Karpas-422 (cell line): ENCODE measurements at regions not wholly inside any gene's neighbourhood (a gene's known extent, or its start where the extent isn't known, plus 50 kb on each side); places are given as distances from the start of the nearest gene placed in this dataset.
"Not testable (repeated sequence)": the region's sequence is repeated elsewhere in the genome, so short reads cannot be mapped to it uniquely, and the experiment has no call there.

Source experiments
- DNase-seq: peaks from one replicate; pipeline ENCODE4 v3.0.0-alpha.2; 2015
- H2AFZ ChIP-seq: fragments of 200-600 bp; sonication (generic); 2 replicates; pipeline ENCODE4 v1.6.1; 2014; ENCODE audit warnings: antibody characterized with exemption, low read length, mixed read lengths
- H3K27ac ChIP-seq: fragments of 200-600 bp; sonication (generic); 2 replicates; pipeline ENCODE4 v1.5.1; 2014; ENCODE audit warnings: mild to moderate bottlenecking, low read length, moderate library complexity
- H3K27me3 ChIP-seq: fragments of 200-600 bp; sonication (generic); 2 replicates; pipeline ENCODE4 v1.6.1; 2014; ENCODE audit warnings: low read length, mixed read lengths
- H3K36me3 ChIP-seq: fragments of 200-600 bp; sonication (generic); 2 replicates; pipeline ENCODE4 v1.6.1; 2014; ENCODE audit warnings: low read length, mixed read lengths; ENCODE audit not compliant: insufficient read depth
- H3K4me1 ChIP-seq: fragments of 200-600 bp; sonication (generic); 2 replicates; pipeline ENCODE4 v1.6.1; 2014; ENCODE audit warnings: mild to moderate bottlenecking, low read length, mixed read lengths
- H3K4me2 ChIP-seq: fragments of 200-600 bp; sonication (generic); 2 replicates; pipeline ENCODE4 v1.6.1; 2014; ENCODE audit warnings: low read length, low read depth, mild to moderate bottlenecking; ENCODE audit not compliant: poor library complexity, severe bottlenecking
- H3K4me3 ChIP-seq: fragments of 200-600 bp; sonication (generic); 2 replicates; pipeline ENCODE4 v1.5.1; 2014; ENCODE audit warnings: mild to moderate bottlenecking, antibody characterized with exemption, low read length, mixed read lengths
- H3K79me2 ChIP-seq: fragments of 200-600 bp; sonication (generic); 2 replicates; pipeline ENCODE4 v1.6.1; 2014; ENCODE audit warnings: mild to moderate bottlenecking, low read length, mixed read lengths
- H3K9ac ChIP-seq: fragments of 200-600 bp; sonication (generic); 2 replicates; pipeline ENCODE4 v1.6.0; 2014; ENCODE audit warnings: low read length
- H3K9me2 ChIP-seq: fragments of 200-600 bp; sonication (generic), shearing (Covaris generic); replicated peaks from 2 replicates; pipeline ENCODE4 v1.6.0; 2014; ENCODE audit warnings: mild to moderate bottlenecking, low read length, moderate library complexity; ENCODE audit not compliant: insufficient read depth
- H3K9me3 ChIP-seq: fragments of 300-700, 200-600 bp; sonication (generic); 2 replicates; pipeline ENCODE4 v1.6.1; 2014; ENCODE audit warnings: low read length, mixed read lengths
- H4K20me1 ChIP-seq: fragments of 200-600 bp; sonication (generic); 2 replicates; pipeline ENCODE4 v1.6.1; 2014; ENCODE audit warnings: mild to moderate bottlenecking, antibody characterized with exemption, low read length, low read depth; ENCODE audit not compliant: insufficient read depth

GRCh38 chr9:65456991-65457390, 172.0 kb upstream of the FOXD4L5 start:
- H3K27ac ChIP-seq, H3K4me1 ChIP-seq, H3K9me3 ChIP-seq, H2AFZ ChIP-seq, H4K20me1 ChIP-seq, H3K4me2 ChIP-seq, H3K79me2 ChIP-seq, H3K4me3 ChIP-seq, DNase-seq, H3K9ac ChIP-seq, H3K9me2 ChIP-seq, H3K36me3 ChIP-seq, H3K27me3 ChIP-seq: not testable (repeated sequence)

GRCh38 chr9:65455751-65456647, 171.0 kb upstream of the FOXD4L5 start:
- not testable (repeated sequence) for H2AFZ ChIP-seq, H3K4me1 ChIP-seq, H3K27ac ChIP-seq, H3K9me2 ChIP-seq, H3K9ac ChIP-seq, H3K4me3 ChIP-seq, H3K36me3 ChIP-seq, H3K79me2 ChIP-seq, H3K27me3 ChIP-seq, H3K9me3 ChIP-seq, H3K4me2 ChIP-seq, DNase-seq, H4K20me1 ChIP-seq

- not testable (repeated sequence) for H3K9me2 ChIP-seq, DNase-seq, H3K27me3 ChIP-seq, H3K4me1 ChIP-seq, H3K4me2 ChIP-seq, H3K36me3 ChIP-seq, H3K27ac ChIP-seq, H3K4me3 ChIP-seq, H2AFZ ChIP-seq, H3K9me3 ChIP-seq, H4K20me1 ChIP-seq, H3K79me2 ChIP-seq, H3K9ac ChIP-seq
Measured at GRCh38 chr9:65455136-65455535, 170.1 kb upstream of the FOXD4L5 start.

GRCh38 chr9:65454666-65455065, 169.7 kb upstream of the FOXD4L5 start:
- not testable (repeated sequence) for H3K79me2 ChIP-seq, H3K4me3 ChIP-seq, H3K9ac ChIP-seq, H3K27ac ChIP-seq, H3K27me3 ChIP-seq, H4K20me1 ChIP-seq, H3K36me3 ChIP-seq, H3K9me2 ChIP-seq, H2AFZ ChIP-seq, H3K4me2 ChIP-seq, H3K9me3 ChIP-seq, DNase-seq, H3K4me1 ChIP-seq

- not testable (repeated sequence) for H3K27ac ChIP-seq, H3K27me3 ChIP-seq, H3K79me2 ChIP-seq, H3K36me3 ChIP-seq, DNase-seq, H4K20me1 ChIP-seq, H3K4me1 ChIP-seq, H3K4me2 ChIP-seq, H3K9ac ChIP-seq, H3K9me3 ChIP-seq, H3K9me2 ChIP-seq, H2AFZ ChIP-seq, H3K4me3 ChIP-seq
Measured at GRCh38 chr9:65454034-65454433, 169.0 kb upstream of the FOXD4L5 start.

GRCh38 chr9:65449886-65450610, 165.0 kb upstream of the FOXD4L5 start:
- not testable (repeated sequence) for H3K27me3 ChIP-seq, H3K9ac ChIP-seq, H3K79me2 ChIP-seq, H3K27ac ChIP-seq, H3K4me1 ChIP-seq, H3K9me2 ChIP-seq, H4K20me1 ChIP-seq, H2AFZ ChIP-seq, H3K9me3 ChIP-seq, H3K36me3 ChIP-seq, H3K4me2 ChIP-seq, DNase-seq, H3K4me3 ChIP-seq

- no peak overlapping the region for H2AFZ ChIP-seq
Measured at GRCh38 chr9:65449423-65449822, 164.4 kb upstream of the FOXD4L5 start.

GRCh38 chr9:65447146-65447545, 162.1 kb upstream of the FOXD4L5 start:
- not testable (repeated sequence) for H3K79me2 ChIP-seq, H4K20me1 ChIP-seq, H3K27ac ChIP-seq, H2AFZ ChIP-seq, H3K9ac ChIP-seq, H3K4me1 ChIP-seq, H3K27me3 ChIP-seq, H3K4me3 ChIP-seq, DNase-seq, H3K4me2 ChIP-seq, H3K9me2 ChIP-seq, H3K36me3 ChIP-seq, H3K9me3 ChIP-seq

More at GRCh38 chr9:65449423-65449822, 164.4 kb upstream of the FOXD4L5 start:
- Histone ChIP-seq H3K79me2 (no peaks in the 10 kb centered on the region), H3K27ac (no peak overlapping the region), H3K36me3 (no peaks in the 10 kb centered on the region), H3K9me3 (peaks cover 5% of the 10 kb centered on the region; the same call in 1 of the 2 replicates), H3K4me2 (no peak overlapping the region), H3K4me1 (no peaks in the 10 kb centered on the region), H4K20me1 (no peaks in the 10 kb centered on the region), H3K4me3 (no peak overlapping the region), H3K9ac (no peak overlapping the region), H3K9me2 (no peaks in the 10 kb centered on the region), H3K27me3 (no peaks in the 10 kb centered on the region)
- no peak for DNase-seq
